Breast epithelium (tissue), 3 donors: ENCODE measurements at regions not wholly inside any gene's neighbourhood (a gene's known extent, or its start where the extent isn't known, plus 50 kb on each side); places are given as distances from the start of the nearest gene placed in this dataset.

ENCODE experiments used
- CTCF ChIP-seq, 3 donors: fragments of 450-650 bp; IDR thresholded peaks; one replicate each; pipeline ENCODE4 v1.5.1; 2016 to 2017; ENCODE audit warnings: antibody characterized with exemption in 3 of 3, mild to moderate bottlenecking in 3 of 3, moderate library complexity in 3 of 3
- POLR2A ChIP-seq: fragments of 450-650 bp; IDR thresholded peaks from one replicate; pipeline ENCODE4 v1.6.1; 2016; ENCODE audit warnings: antibody characterized with exemption, mild to moderate bottlenecking, moderate library complexity

- TF ChIP-seq POLR2A (no peak), CTCF (IDR thresholded peaks at IDR 0.05) (no peak)
Observed at GRCh38 chr20:19926591-19926990, 90.6 kb upstream of the NAA20 start.
